ENCODE measurements at regions not wholly inside any gene's neighbourhood (a gene's known extent, or its start where the extent isn't known, plus 50 kb on each side); places are given as distances from the start of the nearest gene placed in this dataset.

- TF ChIP-seq CTCF (conservative IDR thresholded peaks at IDR 0.05; ENCODE audit: low read length) (no peak), EZH2phosphoT487 (IDR thresholded peaks at IDR 0.05; ENCODE audit: borderline replicate concordance) (no peak)
These were observed 96.5 kb upstream of the CAMK1G start for GRCh38 chr1:209486861-209487593.

All from Loucy (cell line).